K562 (cell line): ENCODE measurements at regions not wholly inside any gene's neighbourhood (a gene's known extent, or its start where the extent isn't known, plus 50 kb on each side); places are given as distances from the start of the nearest gene placed in this dataset.

Source experiments
- ATAC-seq: fragments of 200-7000 bp; cut with Tn5 transposase; 3 replicates; pipeline ENCODE4 v1.9.1; 2020; ENCODE audit warnings: moderate library complexity
- BruUV-seq: library from RNA; stranded (reverse); fragments of 400-500 nt; replicated peaks from 2 replicates; lab custom pipeline; 2021; lab: Mats Ljungman, UMichigan
- CTCF ChIA-PET: fragments of 300-600 bp; formaldehyde crosslinking; extraction: SDS; loops from one replicate; lab custom pipeline; 2021; ENCODE audit warnings: low intra/inter-chr PET ratio; lab: Yijun Ruan, JAX
- POLR2A ChIA-PET: fragments of 300-600, 350-650 bp; sonication (Branson Sonifier 250); formaldehyde crosslinking; extraction: SDS; loops from one replicate; lab custom pipeline; 2021; ENCODE audit warnings: antibody characterized with exemption, inconsistent platforms; lab: Yijun Ruan, JAX
- DNase-seq, 4 experiments: peaks; one replicate each; pipeline versions ENCODE4 v3.0.0 to v3.0.0-alpha.2; 2011 to 2018; ENCODE audit warnings: low spot score in 3 of 4, mixed read lengths in 3 of 4; ENCODE audit errors: extremely low read depth in 1 of 4
- FAIRE-seq: peaks from 2 replicates; lab custom pipeline; 2011; peaks lifted over from hg19 to GRCh38; lab: Jason Lieb, UNC
- H2AFZ ChIP-seq: 2 replicates; pipeline ENCODE4 v1.6.0; 2011; ENCODE audit warnings: low read depth, low read length, control low read depth, inconsistent platforms
- H3K27ac ChIP-seq: fragments of 200-600 bp; 3 replicates; pipeline ENCODE4 v1.8.0; 2011; ENCODE audit warnings: low read depth, mild to moderate bottlenecking, control low read depth, inconsistent platforms, low read length, moderate library complexity, mixed read lengths; ENCODE audit errors: extremely low read depth
- H3K27me3 ChIP-seq, 2 experiments: fragments of 300-600 bp in 1 of 2; 2 replicates in 1 of 2; 3 replicates in 1 of 2; pipeline versions ENCODE4 v1.6.0 to v1.8.0; 2011; ENCODE audit warnings: inconsistent platforms in 2 of 2, low read length in 2 of 2, mild to moderate bottlenecking in 1 of 2, mixed read lengths in 1 of 2, moderate library complexity in 1 of 2; ENCODE audit not compliant: control insufficient read depth in 2 of 2, insufficient read depth in 2 of 2
- H3K36me3 ChIP-seq: fragments of 300-600 bp; 3 replicates; pipeline ENCODE4 v1.8.0; 2011; ENCODE audit warnings: mild to moderate bottlenecking, low read length, inconsistent platforms; ENCODE audit not compliant: control insufficient read depth, insufficient read depth
- H3K4me1 ChIP-seq, 2 experiments: fragments of 200-600 bp in 1 of 2; replicated peaks in 1 of 2; 2 replicates in 1 of 2; 3 replicates in 1 of 2; pipeline versions ENCODE4 v1.5.1 to v1.8.0; 2011; ENCODE audit warnings: inconsistent platforms in 2 of 2, low read length in 2 of 2, mild to moderate bottlenecking in 1 of 2, mixed read lengths in 1 of 2, moderate library complexity in 1 of 2; ENCODE audit not compliant: control insufficient read depth in 2 of 2, insufficient read depth in 2 of 2
- H3K4me2 ChIP-seq: 2 replicates; pipeline ENCODE4 v1.6.1; 2011; ENCODE audit warnings: low read length, control low read depth, inconsistent platforms, mixed read lengths; ENCODE audit not compliant: insufficient read depth
- H3K4me3 ChIP-seq: fragments of 200-600 bp; sonication (generic), shearing (Covaris generic); 2 replicates; pipeline ENCODE4 v1.5.1; 2016; ENCODE audit warnings: control low read depth, inconsistent platforms
- H3K79me2 ChIP-seq: fragments of 200-600 bp; 3 replicates; pipeline ENCODE4 v1.8.0; 2011; ENCODE audit warnings: low read length, inconsistent platforms; ENCODE audit not compliant: control insufficient read depth, insufficient read depth
- H3K9ac ChIP-seq, 2 experiments: 2 replicates each; pipeline versions ENCODE4 v1.6.0 to v1.6.1; 2011; ENCODE audit warnings: low read depth in 2 of 2, low read length in 2 of 2, control low read depth in 1 of 2, inconsistent platforms in 1 of 2, mild to moderate bottlenecking in 1 of 2, mixed read lengths in 1 of 2; ENCODE audit not compliant: insufficient read depth in 1 of 2
- H3K9me1 ChIP-seq: one replicate; pipeline ENCODE4 v1.6.0; 2011; ENCODE audit warnings: inconsistent platforms, mild to moderate bottlenecking, low read length, moderate library complexity; ENCODE audit not compliant: control insufficient read depth, insufficient read depth
- H3K9me3 ChIP-seq: replicated peaks from 2 replicates; pipeline ENCODE4 v1.5.1; 2011; ENCODE audit warnings: low read depth, low read length, inconsistent platforms; ENCODE audit not compliant: control insufficient read depth, insufficient read depth
- H4K20me1 ChIP-seq: replicated peaks from 2 replicates; pipeline ENCODE4 v1.6.1; 2011; ENCODE audit warnings: low read length, inconsistent platforms, mixed read lengths; ENCODE audit not compliant: control insufficient read depth, insufficient read depth
- ATF1 ChIP-seq, 2 experiments: fragments of 450-650 bp in 1 of 2; IDR thresholded peaks; 2 replicates each; pipeline ENCODE4 v1.6.1; 2016; ENCODE audit warnings: missing compliant biosample characterization in 1 of 2, missing genetic modification characterization in 1 of 2
- COPS2 ChIP-seq: fragments of 450-650 bp; conservative IDR thresholded peaks from 2 replicates; pipeline ENCODE4 v1.6.1; 2016; ENCODE audit warnings: mild to moderate bottlenecking, moderate library complexity
- CTBP1 ChIP-seq: fragments of 450-650 bp; IDR thresholded peaks from 2 replicates; pipeline ENCODE4 v1.6.1; 2016; ENCODE audit warnings: borderline replicate concordance
- FIP1L1 ChIP-seq: fragments of 200-400 bp; formaldehyde crosslinking; IDR thresholded peaks from 2 replicates; pipeline ENCODE4 v1.6.1; 2018; ENCODE audit warnings: mild to moderate bottlenecking, low read depth, low read length; ENCODE audit not compliant: poor library complexity, severe bottlenecking
- FOSL1 ChIP-seq: fragments of 200-800 bp; sonication (Bioruptor generic); conservative IDR thresholded peaks from 2 replicates; pipeline ENCODE4 v1.6.1; 2016; ENCODE audit warnings: missing genetic modification characterization, missing compliant biosample characterization
- MLLT1 ChIP-seq, 2 experiments: fragments of 450-650 bp; IDR thresholded peaks; 2 replicates each; pipeline ENCODE4 v1.6.1; 2016
- ZBED1 ChIP-seq: IDR thresholded peaks from 2 replicates; pipeline ENCODE4 v1.6.1; 2014
- ZBTB17 ChIP-seq: fragments of 450-650 bp; formaldehyde crosslinking; IDR thresholded peaks from 2 replicates; pipeline ENCODE4 v1.4.0; 2020; ENCODE audit warnings: mild to moderate bottlenecking
- WGBS: fragments of 100-300 bp; shearing (Covaris generic); methylation state at CpG from one replicate; pipeline ENCODE4 v1.1.6; 2016; ENCODE audit warnings: low coverage, mixed read lengths; ENCODE audit not compliant: insufficient coverage; ENCODE audit errors: missing lambda C conversion rate; 5-methylcytosine and 5-hydroxymethylcytosine counted together
- in situ Hi-C: fragments of 300-500 bp; cut with MboI; formaldehyde crosslinking; loops from 4 replicates; pipeline ENCODE4 v1.15.0; 2018; ENCODE audit warnings: inconsistent platforms, mixed read lengths
- intact Hi-C: fragments of 100-400 bp; cut with micrococcal nuclease; formaldehyde crosslinking; loops from 2 replicates; pipeline ENCODE4 v1.14.2; 2022

GRCh38 chr11:46181387-46181786, 60.1 kb upstream of the PHF21A start:
- ChIA-PET CTCF (no interaction called here), POLR2A (interaction anchor here (0.5 kb wide), 1 partner anchor 264 kb away, joined by 3 read pairs; no protein-coding TSS in a partner anchor)
- DNase-seq, result no peak
- Histone ChIP-seq H3K79me2 (no peaks in the 10 kb centered on the region), H3K9me1 (no peaks in the 10 kb centered on the region), H4K20me1 (no peaks in the 10 kb centered on the region), H3K27ac (no peak overlapping the region), H3K4me2 (no peak overlapping the region), H3K9me3 (no peaks in the 10 kb centered on the region), H2AFZ (no peak overlapping the region), H3K36me3 (no peaks in the 10 kb centered on the region), H3K27me3 (peaks cover 4 to 17% of the 10 kb centered on the region in 2 experiments; a peak in 3 of 5 replicates), H3K9ac (no peak overlapping the region), H3K4me1 (no peaks in the 10 kb centered on the region), H3K4me3 (no peak overlapping the region)
- BruUV-seq, result no TSS peak
- intact Hi-C loops (no loop called here), in situ Hi-C loops (no loop called here)
- 10% methylated on average over 1 of the region's 1 CpG for WGBS
- ATAC-seq, result no peak
- no peak for FAIRE-seq
- no peak for TF ChIP-seq COPS2
- TF ChIP-seq FOSL1 (tag), result no peak
- TF ChIP-seq ZBTB17 (CRISPR knock-in tag), result peak; percentile 84
- TF ChIP-seq ATF1 (CRISPR knock-in tag; IDR thresholded peaks at IDR 0.05), result no peak
- TF ChIP-seq ATF1 (tag; IDR thresholded peaks at IDR 0.05), result no peak
- TF ChIP-seq CTBP1, result no peak
- TF ChIP-seq FIP1L1, result no peak
- no peak for TF ChIP-seq ZBED1
- TF ChIP-seq MLLT1 (IDR thresholded peaks at IDR 0.05), result peak in 1 of 2 experiments; percentile 86; a peak in 2 of 4 replicates
